Memory B cell (primary cell): ENCODE measurements at regions not wholly inside any gene's neighbourhood (a gene's known extent, or its start where the extent isn't known, plus 50 kb on each side); places are given as distances from the start of the nearest gene placed in this dataset.

Source experiments
- ATAC-seq: fragments of 150-1000 bp; cut with Tn5 transposase; 2 replicates; pipeline ENCODE4 v1.10.0; 2021; ENCODE audit warnings: low read depth, mild to moderate bottlenecking, moderate library complexity
- DNase-seq, 2 donors: peaks; one replicate each; pipeline ENCODE4 v3.0.0; 2022; ENCODE audit warnings: low spot score in 2 of 2
- H3K27ac Mint-ChIP-seq: one replicate; pipeline ENCODE4 v1.8.0; 2022; ENCODE audit warnings: mild to moderate bottlenecking, moderate library complexity, mixed read lengths
- H3K27me3 Mint-ChIP-seq: one replicate; pipeline ENCODE4 v1.8.0; 2022; ENCODE audit warnings: mixed read lengths
- H3K36me3 Mint-ChIP-seq: one replicate; pipeline ENCODE4 v1.8.0; 2022; ENCODE audit warnings: mild to moderate bottlenecking, mixed read lengths
- H3K4me1 Mint-ChIP-seq: one replicate; pipeline ENCODE4 v1.8.0; 2022; ENCODE audit warnings: mixed read lengths
- H3K4me3 Mint-ChIP-seq: one replicate; pipeline ENCODE4 v1.8.0; 2022; ENCODE audit warnings: mild to moderate bottlenecking, moderate library complexity, mixed read lengths
- H3K9me3 Mint-ChIP-seq: one replicate; pipeline ENCODE4 v1.8.0; 2022; ENCODE audit warnings: mixed read lengths

DNA sequence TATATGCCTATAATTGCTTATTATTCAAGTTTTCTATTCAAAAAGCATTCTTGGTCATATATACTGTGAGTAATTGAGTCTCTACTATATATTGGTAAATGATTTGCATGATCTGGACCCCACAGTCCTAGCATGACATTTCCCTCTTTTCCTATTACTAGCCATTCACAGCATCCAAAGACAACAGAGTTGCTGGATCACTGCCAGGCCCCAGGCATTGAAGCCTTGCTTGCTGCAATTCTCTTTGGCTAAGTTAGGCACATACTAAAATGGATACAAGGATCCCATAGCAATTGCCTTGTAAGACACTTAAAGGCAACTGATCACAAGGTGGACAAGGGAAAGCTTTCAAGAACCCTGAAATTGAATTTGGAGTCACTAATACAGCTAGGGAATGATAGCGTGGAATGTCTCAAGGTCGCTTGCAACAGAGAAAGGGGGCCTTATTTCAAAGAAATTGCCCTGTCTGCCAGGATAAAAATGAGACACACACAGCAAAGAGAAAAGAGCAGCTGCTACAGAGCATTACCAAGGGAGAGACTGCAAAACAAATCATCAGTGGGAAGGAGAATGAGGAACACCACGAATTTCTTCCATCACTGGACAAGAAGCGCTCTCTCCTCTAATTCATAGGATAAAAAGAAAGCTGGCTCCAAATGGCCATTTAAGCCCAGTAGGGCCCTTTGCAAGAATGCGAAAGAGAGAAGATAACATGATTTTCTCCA lies 77.1 kb upstream of the EPHA4 start:
- H3K9me3 Mint-ChIP-seq, result peaks cover 3% of the 10 kb centered on the region
- no peak overlapping the region for H3K4me3 Mint-ChIP-seq
- no peaks in the 10 kb centered on the region for H3K36me3 Mint-ChIP-seq
- no peaks in the 10 kb centered on the region for H3K27me3 Mint-ChIP-seq
- no peak for ATAC-seq
- no peaks in the 10 kb centered on the region for H3K4me1 Mint-ChIP-seq
- DNase-seq, result no peak
- H3K27ac Mint-ChIP-seq, result no peak overlapping the region

DNA sequence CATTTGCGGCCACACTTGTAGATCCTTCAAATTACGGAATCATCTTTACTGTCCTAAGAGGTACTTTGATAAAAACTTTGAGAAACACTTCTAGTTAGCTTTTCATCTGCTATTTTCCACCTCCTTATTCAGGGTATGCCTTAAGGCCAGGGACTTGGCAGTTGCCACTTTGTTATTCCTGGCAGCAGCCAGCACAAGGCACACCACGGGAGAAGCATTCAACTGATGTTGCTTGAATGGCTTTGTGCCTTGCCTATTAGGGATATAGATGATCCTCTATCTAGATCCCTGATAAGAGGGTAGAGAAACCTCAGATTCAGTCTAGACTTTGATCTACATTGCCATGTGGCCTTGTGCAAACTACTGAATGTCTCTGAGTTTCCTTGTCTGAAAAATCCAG lies 70.3 kb upstream of the EPHA4 start:
- no peaks in the 10 kb centered on the region for H3K4me1 Mint-ChIP-seq
- no peak overlapping the region for H3K4me3 Mint-ChIP-seq

DNA sequence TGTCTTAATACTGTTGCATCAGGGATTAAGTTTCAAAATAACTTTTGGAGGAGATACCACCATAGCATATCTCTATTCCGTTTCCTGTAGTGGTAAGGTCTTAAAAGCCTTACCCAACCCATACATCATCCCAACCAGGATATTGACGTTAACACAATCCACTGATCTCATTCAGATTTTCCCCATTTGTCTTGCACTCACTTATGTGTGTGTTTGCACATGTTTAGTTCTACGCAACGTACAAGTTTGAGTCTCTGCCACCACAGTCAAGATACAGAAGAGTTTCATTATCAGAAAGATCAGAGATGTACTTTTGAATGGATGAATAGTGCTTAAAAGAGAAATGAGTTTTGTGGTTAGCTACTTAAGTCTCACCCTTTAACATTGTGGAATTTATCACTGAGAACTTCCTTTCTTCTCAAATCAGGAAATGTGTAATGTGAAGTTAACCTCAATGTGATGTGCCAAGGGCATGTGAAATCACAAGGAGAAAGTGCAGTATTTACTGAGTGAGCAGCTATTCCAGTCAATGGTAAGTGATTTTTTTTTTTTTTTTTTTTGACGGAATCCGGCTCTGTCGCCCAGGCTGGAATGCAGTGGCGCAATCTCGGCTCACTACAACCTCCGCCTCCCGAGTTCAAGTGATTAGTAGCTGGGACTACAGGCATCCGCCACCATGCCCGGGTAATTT lies 69.2 kb upstream of the EPHA4 start:
- H3K9me3 Mint-ChIP-seq, result peaks cover 4% of the 10 kb centered on the region
- no peak overlapping the region for H3K4me3 Mint-ChIP-seq
- H3K27ac Mint-ChIP-seq, result no peak overlapping the region
- no peak for ATAC-seq
- H3K27me3 Mint-ChIP-seq, result peaks cover 3% of the 10 kb centered on the region
- no peak for DNase-seq
- no peaks in the 10 kb centered on the region for H3K36me3 Mint-ChIP-seq
- no peaks in the 10 kb centered on the region for H3K4me1 Mint-ChIP-seq

More for the DNA sequence above, 70.3 kb upstream of the EPHA4 start:
- H3K9me3 Mint-ChIP-seq, result peaks cover 5% of the 10 kb centered on the region
- ATAC-seq (no peak), DNase-seq (no peak)
- no peaks in the 10 kb centered on the region for H3K36me3 Mint-ChIP-seq
- peaks cover 3% of the 10 kb centered on the region for H3K27me3 Mint-ChIP-seq
- no peak overlapping the region for H3K27ac Mint-ChIP-seq

DNA sequence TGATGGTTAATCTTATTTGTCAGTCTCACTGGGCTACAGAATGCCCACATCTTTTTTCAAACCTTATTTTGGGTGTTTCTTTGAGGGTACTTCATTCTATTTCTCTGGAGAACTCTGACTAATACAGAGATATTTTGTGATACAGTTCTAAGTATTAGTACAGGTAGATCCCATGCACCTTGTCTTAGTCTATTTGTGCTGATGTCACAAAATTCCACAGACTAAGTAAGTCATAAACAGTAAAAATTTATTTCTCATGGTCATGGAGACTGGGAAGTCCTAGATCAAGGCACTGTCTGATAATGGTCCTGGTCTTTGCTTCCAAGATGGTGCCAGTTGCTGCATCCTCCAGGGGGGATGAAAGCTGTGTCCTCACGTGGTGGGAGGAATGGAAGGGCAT lies 68.6 kb upstream of the EPHA4 start:
- no peak for DNase-seq
- Mint-ChIP-seq H3K27ac (no peak overlapping the region), H3K4me3 (no peak overlapping the region), H3K4me1 (no peaks in the 10 kb centered on the region), H3K36me3 (no peaks in the 10 kb centered on the region), H3K9me3 (peaks cover 4% of the 10 kb centered on the region), H3K27me3 (peaks cover 3% of the 10 kb centered on the region)
- no peak for ATAC-seq

DNA sequence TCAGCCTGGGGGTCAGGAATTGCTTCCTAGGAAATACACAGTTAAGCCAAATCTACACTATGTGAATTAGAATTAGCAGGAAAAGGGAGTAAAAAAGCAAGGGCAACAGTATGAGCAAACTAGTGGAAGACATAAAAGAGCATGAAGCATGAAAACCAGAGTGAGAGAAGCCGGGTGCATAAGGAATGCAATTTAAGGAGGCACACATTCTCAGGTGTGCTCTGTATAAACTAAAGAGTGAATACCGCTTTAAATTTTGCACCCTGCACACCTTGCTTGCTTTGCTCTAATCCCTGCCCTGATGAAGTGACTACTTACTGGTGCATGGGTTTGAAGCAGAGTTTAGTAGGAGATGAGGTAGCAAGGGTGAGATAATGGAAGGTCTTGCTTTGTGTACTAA lies 65.7 kb upstream of the EPHA4 start:
- ATAC-seq, result no peak
- no peak overlapping the region for H3K27ac Mint-ChIP-seq
- H3K27me3 Mint-ChIP-seq, result peaks cover 3% of the 10 kb centered on the region
- no peak overlapping the region for H3K4me3 Mint-ChIP-seq
- no peak for DNase-seq
- H3K36me3 Mint-ChIP-seq, result no peaks in the 10 kb centered on the region
- peaks cover 4% of the 10 kb centered on the region for H3K9me3 Mint-ChIP-seq
- H3K4me1 Mint-ChIP-seq, result no peaks in the 10 kb centered on the region

DNA sequence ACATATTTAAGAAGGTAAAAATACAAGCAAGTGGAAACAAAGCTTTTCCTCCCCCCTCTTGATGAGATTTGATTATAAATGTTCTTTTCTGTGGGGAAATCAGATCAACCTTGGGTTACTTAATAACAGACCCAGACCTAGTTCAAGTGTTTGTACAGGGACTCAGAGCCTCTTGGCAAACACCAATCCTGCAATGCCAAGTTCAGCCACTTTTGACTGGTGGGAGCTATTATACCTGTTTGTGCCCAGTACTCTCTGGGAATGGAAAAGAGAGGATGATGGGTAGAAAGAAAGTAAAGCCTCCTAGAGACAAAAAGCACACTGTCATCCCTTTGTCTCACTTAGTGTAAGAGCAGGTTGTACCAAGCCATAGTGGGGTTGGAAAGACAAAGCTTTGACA lies 63.8 kb upstream of the EPHA4 start:
- DNase-seq, result no peak

DNA sequence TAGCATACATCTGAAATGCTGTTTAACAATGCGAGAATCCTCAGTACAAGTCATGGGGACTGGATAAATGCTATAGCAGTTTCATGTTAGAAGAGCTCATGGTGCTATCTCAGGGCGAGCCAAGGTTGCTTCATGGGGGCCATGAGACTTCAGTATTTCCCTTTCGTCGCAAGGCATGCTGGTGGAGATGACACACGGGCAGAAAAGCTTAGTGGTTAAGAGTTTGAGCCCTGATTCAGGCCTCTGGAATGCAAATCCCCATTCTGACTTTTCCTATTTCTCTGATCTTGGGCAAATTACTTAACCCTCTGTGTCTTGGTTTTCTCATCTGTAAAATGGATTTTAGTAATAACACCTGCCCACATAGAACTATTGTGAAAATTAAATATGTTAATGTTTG lies 57.4 kb upstream of the EPHA4 start:
- no peak overlapping the region for H3K4me3 Mint-ChIP-seq
- no peaks in the 10 kb centered on the region for H3K36me3 Mint-ChIP-seq
- H3K27ac Mint-ChIP-seq, result no peak overlapping the region
- ATAC-seq (no peak), DNase-seq (no peak)
- no peaks in the 10 kb centered on the region for H3K9me3 Mint-ChIP-seq
- H3K27me3 Mint-ChIP-seq, result no peaks in the 10 kb centered on the region
- H3K4me1 Mint-ChIP-seq, result no peaks in the 10 kb centered on the region

More for the DNA sequence above, 63.8 kb upstream of the EPHA4 start:
- Mint-ChIP-seq H3K4me1 (no peaks in the 10 kb centered on the region), H3K27ac (no peak overlapping the region), H3K9me3 (peaks cover 2% of the 10 kb centered on the region), H3K27me3 (no peaks in the 10 kb centered on the region), H3K36me3 (no peaks in the 10 kb centered on the region), H3K4me3 (no peak overlapping the region)
- ATAC-seq, result no peak

DNA sequence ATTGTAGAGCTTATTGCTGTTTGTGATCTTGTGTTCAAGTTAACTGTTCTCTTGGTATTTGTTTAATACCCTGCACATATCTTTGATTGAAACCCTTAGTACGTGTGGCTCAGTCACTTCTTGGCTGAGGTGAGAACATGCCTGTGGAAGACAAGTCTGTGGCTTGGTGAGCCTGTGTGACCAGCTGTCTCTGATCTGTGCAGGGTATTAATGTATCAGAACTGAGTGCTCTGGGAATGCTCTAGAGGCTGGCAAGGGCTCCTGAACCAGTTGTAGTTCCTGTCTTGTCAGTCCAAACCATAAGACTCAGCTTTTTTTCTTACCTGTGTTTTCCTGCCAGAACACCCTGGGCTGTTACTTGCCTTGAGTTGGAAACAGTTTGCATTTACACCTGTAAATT lies 52.4 kb upstream of the EPHA4 start:
- Mint-ChIP-seq H3K36me3 (no peaks in the 10 kb centered on the region), H3K27ac (no peak overlapping the region), H3K9me3 (no peaks in the 10 kb centered on the region)

More for the DNA sequence above, 52.4 kb upstream of the EPHA4 start:
- DNase-seq (no peak), ATAC-seq (no peak)
- Mint-ChIP-seq H3K27me3 (no peaks in the 10 kb centered on the region), H3K4me1 (no peaks in the 10 kb centered on the region), H3K4me3 (no peak overlapping the region)
